ENCODE measurements at regions not wholly inside any gene's neighbourhood (a gene's known extent, or its start where the extent isn't known, plus 50 kb on each side); places are given as distances from the start of the nearest gene placed in this dataset.

GRCh38 chr6:166221040-166221439 lies 53.4 kb upstream of the TBXT start:
- in situ Hi-C loops (cut with HindIII; ENCODE audit: low sequenced_read_pairs), result no loop called here
- no peak for DNase-seq (ENCODE audit: low spot score)

Measured in G401 (cell line).